ENCODE measurements at regions not wholly inside any gene's neighbourhood (a gene's known extent, or its start where the extent isn't known, plus 50 kb on each side); places are given as distances from the start of the nearest gene placed in this dataset.

- DNase-seq (no peak), ATAC-seq (no peak)
- no peaks in the 10 kb centered on the region for H3K9me3 ChIP-seq
- H3K27ac ChIP-seq: no peak overlapping the region
- no peaks in the 10 kb centered on the region for H3K27me3 ChIP-seq
- intact Hi-C loops (cut with DNase I): no loop called here
- H3K4me3 ChIP-seq: no peak overlapping the region
- TF ChIP-seq POLR2A (IDR thresholded peaks at IDR 0.05) (no peak), CTCF (IDR thresholded peaks at IDR 0.05) (no peak)
- H3K36me3 ChIP-seq (replicated peaks in 1 of 2; ENCODE audit: insufficient read depth in 1 of 2, low read depth in 2 of 2): no peaks in the 10 kb centered on the region
- WGBS, 2 donors: 91 to 94% methylated on average over 4 to 6 of the region's 6 CpGs
- H3K4me1 ChIP-seq: no peaks in the 10 kb centered on the region
These were observed 123.2 kb upstream of the TMC3 start for GRCh38 chr15:81497238-81497637.

GRCh38 chr15:81495780-81496467, 121.9 kb upstream of the TMC3 start:
- Histone ChIP-seq H3K4me3 (no peak overlapping the region), H3K36me3 (replicated peaks in 1 of 2; ENCODE audit: insufficient read depth in 1 of 2, low read depth in 2 of 2) (no peaks in the 10 kb centered on the region), H3K9me3 (no peaks in the 10 kb centered on the region), H3K27ac (no peak overlapping the region), H3K27me3 (no peaks in the 10 kb centered on the region), H3K4me1 (no peaks in the 10 kb centered on the region)
- 80 to 81% methylated on average over 8 of the region's 8 CpGs for WGBS, 2 donors
- no peak for TF ChIP-seq CTCF (IDR thresholded peaks at IDR 0.05)
- no peak for TF ChIP-seq POLR2A (IDR thresholded peaks at IDR 0.05)
- intact Hi-C loops (cut with DNase I): no loop called here
- no peak for DNase-seq
- no peak for ATAC-seq

GRCh38 chr15:81492969-81493645, 119.1 kb upstream of the TMC3 start:
- no peak for DNase-seq
- Histone ChIP-seq H3K27ac (no peak overlapping the region), H3K4me1 (no peaks in the 10 kb centered on the region), H3K36me3 (replicated peaks in 1 of 2; ENCODE audit: insufficient read depth in 1 of 2, low read depth in 2 of 2) (no peaks in the 10 kb centered on the region), H3K27me3 (no peaks in the 10 kb centered on the region), H3K4me3 (no peak overlapping the region), H3K9me3 (no peaks in the 10 kb centered on the region)
- TF ChIP-seq CTCF (IDR thresholded peaks at IDR 0.05) (no peak), POLR2A (IDR thresholded peaks at IDR 0.05) (no peak)
- intact Hi-C loops (cut with DNase I): no loop called here
- whole genome bisulfite sequencing, 2 donors: 73 to 87% methylated on average over 6 of the region's 6 CpGs
- ATAC-seq: no peak

- H3K27ac ChIP-seq: no peak overlapping the region
- 84 to 90% methylated on average over 3 of the region's 3 CpGs for WGBS, 2 donors
- H3K27me3 ChIP-seq: no peaks in the 10 kb centered on the region
- ATAC-seq (no peak), DNase-seq (no peak)
- intact Hi-C loops (cut with DNase I): no loop called here
- H3K9me3 ChIP-seq: no peaks in the 10 kb centered on the region
- no peak for TF ChIP-seq CTCF (IDR thresholded peaks at IDR 0.05)
- no peak for TF ChIP-seq POLR2A (IDR thresholded peaks at IDR 0.05)
- H3K36me3 ChIP-seq (replicated peaks in 1 of 2; ENCODE audit: insufficient read depth in 1 of 2, low read depth in 2 of 2): no peaks in the 10 kb centered on the region
- H3K4me3 ChIP-seq: no peak overlapping the region
- no peaks in the 10 kb centered on the region for H3K4me1 ChIP-seq
These were observed 118.4 kb upstream of the TMC3 start for GRCh38 chr15:81492331-81492968.
